ENCODE measurements at regions not wholly inside any gene's neighbourhood (a gene's known extent, or its start where the extent isn't known, plus 50 kb on each side); places are given as distances from the start of the nearest gene placed in this dataset.

DNA sequence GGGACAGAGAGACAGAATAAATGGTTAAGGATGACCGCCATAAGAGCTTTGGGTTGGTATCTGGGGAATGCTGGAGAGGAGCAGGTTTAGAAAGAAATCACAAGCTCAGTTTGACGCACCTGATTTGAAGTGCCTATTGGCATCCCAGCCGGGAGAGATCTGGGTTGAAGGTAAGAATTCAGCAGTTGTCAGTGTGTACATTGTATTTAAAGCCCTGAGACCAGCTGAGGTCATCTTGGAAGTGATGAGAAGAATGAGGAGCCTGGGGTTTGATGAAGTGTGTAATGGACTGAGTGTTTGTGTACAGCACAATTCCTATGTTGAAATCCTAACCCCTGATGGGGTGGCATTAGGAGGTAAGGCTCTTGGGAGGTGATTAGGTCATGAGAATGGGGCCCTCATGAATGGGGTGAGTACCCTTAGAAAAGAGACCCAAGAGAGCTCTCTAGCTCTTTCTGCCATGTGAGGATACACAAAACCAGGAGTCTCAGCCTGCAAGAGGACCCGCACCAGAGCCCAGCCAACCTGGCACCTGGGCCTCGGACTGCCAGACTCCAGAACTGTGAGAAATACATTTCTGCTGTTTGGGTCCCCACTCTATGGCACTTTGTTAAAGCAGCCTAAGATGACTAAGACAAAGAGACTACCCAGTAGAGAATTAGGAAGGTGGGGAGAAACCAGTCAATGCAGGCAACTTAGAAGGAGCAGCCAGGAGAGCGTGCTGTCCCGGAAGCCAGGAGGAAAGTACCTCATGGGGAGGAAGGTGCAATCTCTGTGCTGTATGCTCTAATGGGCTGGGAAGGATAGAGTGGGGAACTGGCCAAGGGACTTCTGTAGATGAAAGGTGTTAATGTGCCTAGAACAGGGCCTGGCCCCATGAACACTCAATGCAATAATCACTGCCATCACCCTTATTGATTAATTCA is 133.7 kb upstream of the SLC24A3 start:
- Histone ChIP-seq H4K20me1 (ENCODE audit: control insufficient read depth, extremely low read depth, insufficient read depth, low read length) (no peaks in the 10 kb centered on the region), H2AFZ (ENCODE audit: control insufficient read depth, low read length) (no peak overlapping the region), H3K79me2 (ENCODE audit: control insufficient read depth, insufficient read depth, low read length) (no peaks in the 10 kb centered on the region), H3K36me3 (ENCODE audit: control insufficient read depth in 2 of 2, extremely low read depth in 1 of 2, insufficient read depth in 2 of 2, low read length in 2 of 2) (no peaks in the 10 kb centered on the region), H3K4me2 (ENCODE audit: control insufficient read depth, extremely low read depth, insufficient read depth, low read depth, low read length) (no peak overlapping the region), H3K27me3 (ENCODE audit: control insufficient read depth, extremely low read depth, insufficient read depth, low read length) (no peaks in the 10 kb centered on the region), H3K4me1 (ENCODE audit: control insufficient read depth, extremely low read depth, insufficient read depth, low read length) (no peaks in the 10 kb centered on the region), H3K9ac (ENCODE audit: control insufficient read depth, extremely low read depth, insufficient read depth, low read length) (no peak overlapping the region), H3K27ac (ENCODE audit: control insufficient read depth, insufficient read depth, low read length) (no peak overlapping the region), H3K9me1 (ENCODE audit: control insufficient read depth, extremely low read depth, insufficient read depth, low read length) (no peaks in the 10 kb centered on the region), H3K9me3 (ENCODE audit: control insufficient read depth, low read depth, low read length) (no peaks in the 10 kb centered on the region), H3K4me3 (ENCODE audit: control insufficient read depth in 2 of 3, extremely low read depth in 1 of 3, insufficient read depth in 2 of 3, low read depth in 1 of 3, low read length in 3 of 3) (no peak overlapping the region)
- dilution Hi-C loops (cut with MboI; ENCODE audit: extremely low pct_ligation_motif_present, low sequenced_read_pairs), result no loop called here
- DNase-seq (ENCODE audit: low read depth, low spot score) (no peak), FAIRE-seq (no peak)
- TF ChIP-seq, protein P1, sequence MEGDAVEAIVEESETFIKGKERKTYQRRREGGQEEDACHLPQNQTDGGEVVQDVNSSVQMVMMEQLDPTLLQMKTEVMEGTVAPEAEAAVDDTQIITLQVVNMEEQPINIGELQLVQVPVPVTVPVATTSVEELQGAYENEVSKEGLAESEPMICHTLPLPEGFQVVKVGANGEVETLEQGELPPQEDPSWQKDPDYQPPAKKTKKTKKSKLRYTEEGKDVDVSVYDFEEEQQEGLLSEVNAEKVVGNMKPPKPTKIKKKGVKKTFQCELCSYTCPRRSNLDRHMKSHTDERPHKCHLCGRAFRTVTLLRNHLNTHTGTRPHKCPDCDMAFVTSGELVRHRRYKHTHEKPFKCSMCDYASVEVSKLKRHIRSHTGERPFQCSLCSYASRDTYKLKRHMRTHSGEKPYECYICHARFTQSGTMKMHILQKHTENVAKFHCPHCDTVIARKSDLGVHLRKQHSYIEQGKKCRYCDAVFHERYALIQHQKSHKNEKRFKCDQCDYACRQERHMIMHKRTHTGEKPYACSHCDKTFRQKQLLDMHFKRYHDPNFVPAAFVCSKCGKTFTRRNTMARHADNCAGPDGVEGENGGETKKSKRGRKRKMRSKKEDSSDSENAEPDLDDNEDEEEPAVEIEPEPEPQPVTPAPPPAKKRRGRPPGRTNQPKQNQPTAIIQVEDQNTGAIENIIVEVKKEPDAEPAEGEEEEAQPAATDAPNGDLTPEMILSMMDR (optimal IDR thresholded peaks at IDR 0.05 in 1 of 3, IDR thresholded peaks at IDR 0.05 in 1 of 3, conservative IDR thresholded peaks at IDR 0.05 in 1 of 3; ENCODE audit: extremely low read depth in 1 of 3, insufficient read depth in 2 of 3, low read length in 3 of 3), result no peak
- TF ChIP-seq EZH2 (IDR thresholded peaks at IDR 0.05; ENCODE audit: low read length), result no peak

DNA sequence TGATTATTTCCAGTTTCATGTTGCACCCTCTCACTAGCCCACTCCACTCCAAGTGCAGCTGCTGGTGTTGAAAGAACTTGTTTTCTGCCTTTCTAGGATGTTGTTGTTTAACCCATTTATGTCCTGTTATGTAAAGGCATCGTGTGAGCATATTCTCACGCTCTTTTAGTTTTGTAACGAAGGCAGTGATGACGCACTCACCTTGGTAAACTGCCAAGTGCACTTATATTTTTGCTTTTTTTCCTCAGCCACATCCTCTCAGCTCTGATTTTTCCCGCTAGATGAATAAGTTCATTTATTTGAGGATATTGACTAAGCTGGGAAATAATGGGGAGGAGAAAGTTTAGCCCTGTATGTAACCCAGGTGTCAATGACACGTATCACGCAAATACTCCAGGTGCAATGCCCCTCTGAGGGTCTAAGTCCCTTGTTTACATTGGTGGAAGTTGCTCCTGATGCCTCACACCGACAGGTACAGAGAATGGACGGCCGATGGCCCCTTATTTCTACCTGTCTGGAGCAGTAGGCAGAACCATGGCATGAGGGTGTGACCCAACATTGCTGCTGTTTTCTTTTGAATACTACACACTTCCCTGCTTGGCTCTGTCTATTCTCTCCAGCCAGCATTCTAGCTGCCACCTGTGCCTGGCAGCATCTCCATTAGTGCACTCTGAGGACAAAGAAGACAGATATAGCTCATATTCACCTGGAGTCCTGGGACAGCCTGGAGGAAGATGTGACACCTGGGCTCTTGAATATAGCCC is 132.7 kb upstream of the SLC24A3 start:
- Histone ChIP-seq H3K4me2 (ENCODE audit: control insufficient read depth, extremely low read depth, insufficient read depth, low read depth, low read length) (no peak overlapping the region), H3K79me2 (ENCODE audit: control insufficient read depth, insufficient read depth, low read length) (no peaks in the 10 kb centered on the region), H3K9me1 (ENCODE audit: control insufficient read depth, extremely low read depth, insufficient read depth, low read length) (no peaks in the 10 kb centered on the region), H3K27ac (ENCODE audit: control insufficient read depth, insufficient read depth, low read length) (no peak overlapping the region), H3K9me3 (ENCODE audit: control insufficient read depth, low read depth, low read length) (no peaks in the 10 kb centered on the region), H4K20me1 (ENCODE audit: control insufficient read depth, extremely low read depth, insufficient read depth, low read length) (no peaks in the 10 kb centered on the region), H3K27me3 (ENCODE audit: control insufficient read depth, extremely low read depth, insufficient read depth, low read length) (no peaks in the 10 kb centered on the region), H3K9ac (ENCODE audit: control insufficient read depth, extremely low read depth, insufficient read depth, low read length) (no peak overlapping the region), H3K36me3 (ENCODE audit: control insufficient read depth in 2 of 2, extremely low read depth in 1 of 2, insufficient read depth in 2 of 2, low read length in 2 of 2) (no peaks in the 10 kb centered on the region), H3K4me1 (ENCODE audit: control insufficient read depth, extremely low read depth, insufficient read depth, low read length) (no peaks in the 10 kb centered on the region), H2AFZ (ENCODE audit: control insufficient read depth, low read length) (no peak overlapping the region), H3K4me3 (ENCODE audit: control insufficient read depth in 2 of 3, extremely low read depth in 1 of 3, insufficient read depth in 2 of 3, low read depth in 1 of 3, low read length in 3 of 3) (no peak overlapping the region)
- FAIRE-seq (no peak), DNase-seq (ENCODE audit: low read depth, low spot score) (no peak)
- TF ChIP-seq, protein P1 (optimal IDR thresholded peaks at IDR 0.05 in 1 of 3, IDR thresholded peaks at IDR 0.05 in 1 of 3, conservative IDR thresholded peaks at IDR 0.05 in 1 of 3; ENCODE audit: extremely low read depth in 1 of 3, insufficient read depth in 2 of 3, low read length in 3 of 3), result no peak
- TF ChIP-seq EZH2 (IDR thresholded peaks at IDR 0.05; ENCODE audit: low read length), result no peak
- dilution Hi-C loops (cut with MboI; ENCODE audit: extremely low pct_ligation_motif_present, low sequenced_read_pairs), result no loop called here
